ENCODE measurements at regions not wholly inside any gene's neighbourhood (a gene's known extent, or its start where the extent isn't known, plus 50 kb on each side); places are given as distances from the start of the nearest gene placed in this dataset.

DNA sequence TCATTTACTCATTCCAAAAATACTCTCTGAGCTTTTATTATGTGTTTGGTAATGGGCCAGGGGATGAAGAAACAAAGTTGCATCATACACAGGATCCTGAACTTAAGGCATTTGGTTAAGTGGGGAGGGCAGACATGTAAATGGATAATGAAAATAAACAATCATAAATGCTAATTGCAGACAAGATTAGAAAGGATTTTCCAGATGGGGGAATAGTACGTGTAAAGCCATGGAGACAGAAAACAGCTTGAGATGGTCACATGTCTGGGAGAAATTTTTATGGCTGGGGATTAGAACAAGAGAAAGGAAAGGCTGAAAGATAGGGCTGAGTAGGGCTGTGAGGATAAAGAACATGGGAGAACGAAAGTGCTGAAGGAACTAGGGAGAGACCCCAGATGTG lies 534.3 kb upstream of the LARGE1 start:
- no peak for DNase-seq

GRCh38 chr22:34462795-34463194 lies 542.5 kb upstream of the LARGE1 start:
- no peak for DNase-seq

- DNase-seq: no peak
These were observed 555.6 kb upstream of the LARGE1 start for GRCh38 chr22:34475886-34476285.

DNA sequence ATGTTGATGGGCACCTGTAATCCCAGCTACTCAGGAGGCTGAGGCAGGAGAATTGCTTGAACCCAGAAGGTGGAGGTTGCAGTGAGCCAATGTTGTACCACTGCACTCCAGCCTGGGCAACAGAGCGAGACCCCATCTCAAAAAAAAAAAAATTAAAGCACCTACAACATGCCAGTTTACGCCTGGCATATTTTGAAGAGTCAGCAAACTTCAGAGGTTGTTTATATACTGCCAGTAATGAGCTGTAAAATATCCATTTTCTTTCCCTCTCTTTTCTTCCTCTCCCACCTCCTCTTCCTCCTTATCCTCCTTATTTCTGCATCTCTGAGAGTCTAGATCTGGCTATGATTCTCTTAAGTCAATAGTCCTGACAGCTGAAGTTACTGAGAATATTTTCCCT lies 556.5 kb upstream of the LARGE1 start:
- no peak for DNase-seq

DNA sequence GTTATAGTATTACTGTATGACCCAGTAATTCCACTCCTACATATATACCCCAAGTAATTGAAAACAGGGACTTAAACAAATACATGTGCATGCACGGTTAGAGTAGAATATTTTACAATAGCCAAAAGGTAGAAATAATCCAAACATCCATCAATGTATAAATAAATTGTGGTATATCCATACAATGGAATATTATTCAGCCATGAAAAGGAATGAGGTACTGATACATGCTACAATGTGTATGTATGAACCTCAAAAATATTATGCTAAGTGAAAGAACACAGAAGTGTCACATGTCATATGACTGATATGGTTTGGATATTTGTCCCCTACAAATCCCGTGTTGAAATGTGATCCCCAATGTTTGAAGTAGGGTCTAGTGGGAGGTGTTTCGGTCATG lies 560.8 kb upstream of the LARGE1 start:
- DNase-seq: no peak

DNA sequence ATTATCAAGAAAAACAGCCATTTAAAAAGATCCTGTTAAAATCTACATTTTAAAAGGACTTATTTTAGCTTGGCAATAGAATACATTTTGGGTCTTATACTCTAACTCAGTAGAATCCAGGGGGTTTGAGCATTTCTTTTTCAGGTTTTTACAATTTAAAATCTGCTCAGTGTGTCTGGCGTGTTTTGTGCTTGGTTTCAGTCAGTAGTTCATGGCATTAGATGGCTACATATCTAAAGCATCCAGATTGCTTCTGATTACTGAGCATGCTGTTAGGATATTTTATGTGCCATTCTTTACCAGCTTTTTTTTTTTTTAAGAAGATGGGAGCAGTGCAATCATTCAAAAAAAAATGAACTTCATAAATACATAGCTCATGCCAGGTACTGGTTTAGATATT lies 566.1 kb upstream of the LARGE1 start:
- DNase-seq: no peak

DNA sequence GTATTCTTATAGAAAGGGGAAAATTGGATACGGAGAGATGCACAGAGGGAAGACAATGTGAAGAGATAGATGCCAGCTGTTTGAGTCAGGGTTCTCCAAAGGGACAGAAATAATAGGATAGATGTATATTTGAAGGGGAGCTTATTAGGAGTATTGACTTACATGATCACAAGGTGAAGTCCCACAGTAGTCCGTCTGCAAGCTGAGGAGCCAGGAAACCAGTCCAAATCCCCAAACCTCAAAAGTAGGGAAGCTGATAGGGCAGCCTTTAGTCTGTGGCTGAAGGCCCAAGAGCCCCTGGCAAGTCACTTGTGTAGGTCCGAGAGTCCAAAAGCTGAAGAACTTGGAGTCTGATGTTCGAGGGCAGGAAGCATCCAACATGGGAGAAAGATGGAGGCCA lies 569.6 kb upstream of the LARGE1 start:
- DNase-seq: no peak

DNA sequence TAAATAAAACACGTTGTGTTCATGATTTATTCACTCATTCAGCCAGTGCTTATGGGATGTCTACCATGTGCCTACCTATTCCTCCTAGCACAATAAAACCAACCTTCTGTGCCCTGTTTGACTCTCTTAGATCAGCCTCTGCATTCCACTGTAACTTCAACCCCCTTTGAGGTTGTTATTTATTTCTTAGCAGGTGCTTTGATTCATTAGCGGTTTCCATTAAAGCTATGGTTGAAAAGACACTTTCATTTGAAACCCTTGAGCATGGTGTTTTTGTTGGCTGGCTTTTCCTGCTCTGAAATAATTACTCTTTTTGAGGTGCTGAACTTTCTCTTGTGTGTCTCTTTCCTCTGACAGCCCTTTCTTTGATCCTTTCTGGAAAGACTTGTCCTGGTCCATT lies 570.6 kb upstream of the LARGE1 start:
- DNase-seq: no peak

GRCh38 chr22:34493486-34493885 lies 572.5 kb upstream of the ISX start:
- no peak for DNase-seq

GRCh38 chr22:34501366-34501965 lies 564.5 kb upstream of the ISX start:
- no peak for DNase-seq

DNA sequence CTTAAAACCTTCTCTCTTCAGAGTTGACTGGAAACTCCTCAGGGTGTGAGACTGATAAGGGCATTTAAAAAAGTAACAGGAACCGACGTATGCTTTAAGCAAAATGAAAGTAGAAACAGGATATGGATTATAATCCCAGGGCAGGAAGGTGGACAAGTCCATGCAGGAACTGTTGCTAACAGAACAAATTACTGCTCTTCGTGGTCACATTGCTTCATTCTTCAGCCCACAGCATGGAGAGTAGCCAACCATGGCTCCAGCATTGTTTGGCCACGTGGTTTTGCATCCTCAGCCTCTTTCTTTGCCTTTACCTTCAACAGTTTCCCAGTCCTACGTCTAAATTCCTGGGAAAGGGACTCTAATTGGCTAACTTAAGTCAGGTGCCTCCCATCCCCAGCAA lies 563.1 kb upstream of the ISX start:
- no peak for DNase-seq

GRCh38 chr22:34508797-34509196 lies 557.2 kb upstream of the ISX start:
- no peak for DNase-seq

DNA sequence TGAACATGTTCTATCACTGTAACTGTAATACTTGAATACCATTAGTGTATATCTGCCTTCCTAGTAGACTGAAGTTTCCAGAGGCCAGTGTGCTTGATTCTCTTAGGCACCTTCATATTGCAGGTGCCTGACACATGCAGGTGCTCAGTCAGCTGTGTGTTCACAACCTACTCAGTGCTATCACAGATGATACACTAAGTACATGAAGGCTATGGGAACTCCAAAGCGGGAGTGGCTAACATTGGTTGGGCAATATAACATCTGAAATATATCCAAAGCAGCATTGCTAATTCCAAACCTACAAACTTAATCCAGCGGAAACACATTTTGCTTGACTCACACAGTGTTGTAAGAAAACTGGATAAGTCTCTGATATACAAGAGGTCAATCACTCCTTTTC lies 539.3 kb upstream of the ISX start:
- no peak for DNase-seq

- DNase-seq: no peak
These were observed 531.9 kb upstream of the ISX start for GRCh38 chr22:34534101-34534500.

DNA sequence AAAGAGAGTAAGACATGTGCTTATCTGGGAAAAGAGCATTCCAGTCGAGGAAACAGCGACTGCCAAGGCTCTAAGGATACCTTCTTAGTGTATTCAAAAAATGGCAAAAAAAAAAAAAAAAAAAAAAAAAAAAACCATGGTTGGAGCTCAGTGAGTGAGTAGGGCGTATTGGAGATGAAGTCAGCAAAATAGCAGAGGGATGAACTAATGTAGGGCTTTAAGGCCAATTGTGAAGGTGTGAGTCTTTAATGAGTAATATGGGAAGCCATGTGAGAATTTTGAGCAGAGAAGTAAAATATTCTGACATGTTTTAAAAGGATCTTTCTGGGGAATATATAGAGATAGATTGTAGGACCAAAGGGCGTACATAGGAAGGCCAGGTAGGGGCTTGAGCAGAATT lies 498.6 kb upstream of the ISX start:
- no peak for DNase-seq

DNA sequence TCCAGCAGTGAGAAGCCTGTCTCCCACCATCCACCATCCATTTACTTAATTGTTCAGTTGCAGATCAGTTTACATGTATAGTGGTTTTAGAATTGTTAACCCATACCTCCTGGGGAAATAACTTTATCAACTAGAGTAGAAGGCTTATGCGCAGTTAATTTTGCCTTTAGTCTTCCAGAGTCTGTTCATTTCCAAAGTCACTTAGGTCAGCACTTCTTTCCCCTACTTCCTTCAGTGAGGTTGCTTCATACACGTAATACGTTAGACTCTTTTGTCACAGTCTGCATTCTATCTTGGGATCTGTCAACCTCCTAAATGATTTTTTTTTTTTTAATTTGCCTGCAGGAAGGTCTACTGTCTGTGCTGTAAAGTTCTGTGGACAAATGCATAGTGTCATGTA lies 495.6 kb upstream of the ISX start:
- DNase-seq: no peak

- no peak for DNase-seq
These were observed 486.4 kb upstream of the ISX start for GRCh38 chr22:34579519-34579918.

- DNase-seq: no peak
These were observed 478.3 kb upstream of the ISX start for GRCh38 chr22:34587357-34588356.

GRCh38 chr22:34588871-34589545 lies 476.9 kb upstream of the ISX start:
- DNase-seq: no peak

- DNase-seq: no peak
These were observed 473.7 kb upstream of the ISX start for GRCh38 chr22:34592123-34592740.

GRCh38 chr22:34599567-34599966 lies 466.4 kb upstream of the ISX start:
- DNase-seq: no peak

DNA sequence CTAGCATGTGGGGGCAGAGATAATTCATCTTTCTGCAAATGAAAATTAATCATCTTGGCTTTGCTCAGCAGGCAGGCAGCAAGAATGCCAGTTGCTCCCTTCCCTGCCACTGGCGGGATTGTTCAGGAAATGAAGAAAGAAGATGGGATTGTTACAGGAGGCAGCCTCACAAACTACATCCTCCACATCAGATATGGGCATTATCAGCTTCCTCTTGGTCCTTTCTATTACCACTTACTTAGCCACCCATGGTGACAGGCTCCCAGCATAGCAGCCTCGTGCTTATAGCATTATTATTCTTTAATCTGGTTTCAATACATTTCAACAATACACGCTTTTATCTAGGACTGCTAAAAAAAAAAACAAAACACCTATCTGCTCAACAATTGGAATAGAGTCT lies 461.6 kb upstream of the ISX start:
- DNase-seq: no peak

GRCh38 chr22:34608106-34608505 lies 457.9 kb upstream of the ISX start:
- DNase-seq: no peak
